HT-29 (cell line): ENCODE measurements at regions not wholly inside any gene's neighbourhood (a gene's known extent, or its start where the extent isn't known, plus 50 kb on each side); places are given as distances from the start of the nearest gene placed in this dataset.

Experiments used
- DNase-seq: peaks from one replicate; pipeline ENCODE4 v3.0.0-alpha.2; 2015; ENCODE audit warnings: low spot score

DNA sequence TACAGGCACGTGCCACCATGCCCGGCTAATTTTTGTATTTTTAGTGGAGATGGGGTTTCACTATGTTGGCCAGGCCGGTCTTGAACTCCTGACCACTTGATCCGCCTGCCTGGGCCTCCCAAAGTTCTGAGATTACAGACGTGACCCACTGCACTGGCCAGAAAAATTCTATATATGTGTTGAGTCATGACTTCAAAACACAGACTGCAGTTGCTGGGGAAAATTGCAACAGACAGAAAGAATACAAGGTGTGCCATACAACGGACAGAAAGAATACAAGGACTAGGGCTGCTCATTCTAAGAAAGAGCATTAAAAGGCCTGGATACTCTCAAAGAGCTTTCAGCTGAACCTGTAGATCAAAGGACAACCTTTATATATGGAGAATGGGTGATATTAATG, 109.6 kb upstream of the ACSL4 start:
- DNase-seq: no peak

DNA sequence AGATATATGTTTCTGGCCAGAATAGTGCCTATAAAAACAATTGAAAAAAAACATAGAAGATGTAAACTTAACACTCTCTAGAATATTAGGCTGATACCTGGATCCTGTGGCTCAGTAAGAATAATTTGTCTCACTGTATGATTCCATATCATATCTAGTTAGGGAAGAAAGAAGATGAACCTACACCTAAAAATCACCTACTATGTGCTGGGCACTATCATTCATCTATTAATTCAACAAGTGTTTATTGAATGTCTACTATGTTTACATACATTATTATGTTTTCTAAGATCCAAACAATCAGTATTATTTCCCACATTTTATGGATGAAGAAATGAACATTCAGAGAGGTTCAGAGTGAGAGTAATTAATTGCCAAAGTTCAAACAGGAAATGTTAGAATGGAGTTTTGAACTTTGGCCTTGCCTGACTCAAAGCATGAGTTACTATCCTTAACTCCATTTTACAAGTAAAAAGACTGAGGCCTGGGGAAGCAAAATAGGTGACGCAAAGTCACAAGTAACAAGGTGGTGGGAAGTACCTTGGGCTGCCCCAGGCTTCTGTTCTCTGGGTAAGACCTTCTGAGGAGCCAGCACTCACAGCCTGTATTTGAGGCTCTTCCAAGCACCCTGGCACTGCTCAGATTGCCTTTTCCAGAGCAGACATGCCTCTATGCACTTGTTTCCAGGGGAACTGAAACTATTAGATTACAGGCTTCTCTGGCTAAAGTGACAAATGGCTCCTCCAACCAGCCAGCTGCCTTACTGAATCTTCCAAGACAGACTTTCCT, 111.1 kb upstream of the ACSL4 start:
- DNase-seq: no peak

DNA sequence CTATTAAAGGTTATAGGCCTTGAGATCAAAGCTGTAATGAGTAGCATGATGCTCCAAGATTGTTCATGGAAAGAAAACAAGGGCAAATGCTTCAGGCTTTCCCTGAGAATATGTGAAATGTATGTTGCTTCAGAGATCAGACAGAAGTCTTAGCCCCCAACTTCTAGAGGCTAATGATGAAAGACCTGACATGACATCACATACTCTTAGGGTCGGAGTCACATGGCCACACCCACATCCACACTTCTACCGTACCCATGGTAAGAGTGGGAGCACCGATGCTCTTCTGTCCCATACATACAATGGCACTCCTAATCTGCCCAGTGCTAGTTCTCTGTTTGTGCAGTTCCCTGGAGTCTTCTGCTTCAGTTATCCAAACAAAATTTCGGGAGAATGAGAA, 111.9 kb upstream of the ACSL4 start:
- no peak for DNase-seq

DNA sequence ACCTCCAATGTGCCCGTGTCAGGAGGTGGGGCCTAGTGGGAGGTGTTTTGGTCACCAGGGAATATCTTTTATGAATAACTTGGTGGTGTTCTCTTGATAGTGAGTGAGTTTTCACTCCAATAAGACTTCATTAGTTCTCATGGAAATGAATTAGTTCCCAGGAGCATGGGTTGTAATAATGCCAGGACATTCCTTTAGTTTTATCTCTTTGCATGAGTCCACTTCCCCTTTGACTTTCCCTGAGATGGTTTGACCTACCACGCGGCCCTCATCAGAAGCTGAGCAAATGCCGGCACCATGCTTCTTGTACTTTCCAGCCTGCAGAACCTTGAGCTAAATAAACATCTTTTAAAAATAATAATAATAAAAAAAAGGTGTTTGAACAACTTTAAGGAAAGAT, 112.9 kb upstream of the ACSL4 start:
- DNase-seq: no peak

DNA sequence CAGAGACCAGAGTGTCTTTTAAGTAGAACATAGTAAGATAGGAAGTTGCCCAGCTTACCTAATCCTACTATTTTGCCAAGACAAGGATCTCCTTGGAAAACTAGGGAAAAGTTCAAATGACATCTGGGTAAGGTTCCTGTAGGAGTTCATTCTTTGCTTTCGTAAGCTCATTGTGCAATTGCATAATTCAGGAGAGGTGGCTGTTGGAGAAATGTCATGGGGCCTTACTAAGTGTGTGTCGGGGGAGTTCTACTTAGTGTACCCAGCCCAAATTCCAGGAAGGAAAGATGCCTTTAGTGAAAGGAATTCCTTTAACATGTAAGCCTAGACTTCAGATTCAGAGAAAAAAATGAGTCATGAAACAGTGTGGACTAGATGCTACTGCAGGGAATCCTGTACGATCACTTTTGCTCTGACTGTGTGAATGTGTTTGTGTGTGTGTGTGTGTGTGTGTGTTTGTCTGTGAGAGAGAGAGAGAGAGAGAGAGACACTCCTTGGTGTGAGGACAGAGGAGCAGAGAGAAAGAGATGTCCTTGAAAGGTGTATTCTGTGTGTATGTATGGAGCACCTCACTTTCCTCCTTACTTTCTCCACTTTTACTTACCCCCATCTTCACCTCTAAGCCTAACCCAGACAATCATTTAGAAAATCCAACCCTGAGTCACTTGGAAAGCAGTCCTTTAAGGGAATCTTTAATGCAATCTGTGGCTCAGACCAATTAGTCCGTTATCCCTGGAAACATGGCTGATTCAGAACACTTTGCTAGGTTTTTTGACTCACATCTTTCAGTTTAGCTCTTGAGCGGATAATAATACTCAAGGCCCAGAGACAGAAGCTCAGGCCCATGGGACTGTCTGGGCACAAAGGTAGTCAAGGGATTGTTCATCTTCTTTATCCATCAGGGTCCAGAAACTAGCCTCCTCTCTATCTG, 114.5 kb upstream of the ACSL4 start:
- no peak for DNase-seq

DNA sequence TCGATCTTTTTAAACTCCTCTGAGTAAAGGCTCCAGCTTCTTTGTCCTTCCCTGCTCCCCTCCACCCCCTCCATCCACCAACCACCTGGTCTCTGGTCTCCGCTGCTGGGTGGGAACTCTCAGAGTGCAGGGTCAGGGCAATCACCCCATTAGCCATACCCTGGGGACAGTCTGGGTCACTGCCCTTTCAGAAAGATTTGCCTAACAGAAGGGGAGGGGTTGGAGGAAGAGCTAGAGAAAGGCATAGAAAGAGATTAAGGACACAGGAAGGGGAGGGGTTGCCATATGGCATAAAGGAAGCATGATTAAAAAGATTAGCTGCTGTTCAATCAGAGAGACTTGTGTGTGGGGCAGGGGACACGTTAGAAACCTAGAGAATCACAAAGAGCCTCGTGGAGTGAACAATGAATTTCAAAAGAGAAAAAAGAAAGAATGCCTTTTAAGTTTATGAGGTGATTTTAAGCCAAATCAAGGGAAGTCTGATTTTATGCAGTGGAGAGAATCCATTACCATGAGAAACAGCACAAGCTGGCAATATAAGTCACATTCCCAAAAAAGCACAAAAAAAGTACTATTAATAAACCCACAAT, 115.5 kb upstream of the ACSL4 start:
- DNase-seq: no peak

DNA sequence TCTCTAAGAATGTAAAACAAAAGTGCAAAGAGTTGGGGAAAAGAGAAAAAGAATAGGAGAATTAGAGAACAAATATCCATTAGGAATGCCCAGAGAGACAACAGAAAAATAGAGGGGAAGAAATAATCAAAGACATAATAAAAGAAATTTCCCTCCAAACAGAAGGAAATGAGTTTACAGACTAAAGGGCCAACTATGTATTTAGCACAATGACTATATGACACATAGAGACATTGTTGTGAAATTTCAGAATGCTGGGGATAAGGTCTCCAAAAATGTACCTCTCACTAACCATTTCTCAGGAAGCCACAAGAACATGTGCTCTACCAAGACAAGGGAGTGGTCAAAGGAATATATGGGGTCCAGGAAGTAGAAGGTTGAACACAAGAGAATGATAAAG, 121.0 kb upstream of the ACSL4 start:
- no peak for DNase-seq

DNA sequence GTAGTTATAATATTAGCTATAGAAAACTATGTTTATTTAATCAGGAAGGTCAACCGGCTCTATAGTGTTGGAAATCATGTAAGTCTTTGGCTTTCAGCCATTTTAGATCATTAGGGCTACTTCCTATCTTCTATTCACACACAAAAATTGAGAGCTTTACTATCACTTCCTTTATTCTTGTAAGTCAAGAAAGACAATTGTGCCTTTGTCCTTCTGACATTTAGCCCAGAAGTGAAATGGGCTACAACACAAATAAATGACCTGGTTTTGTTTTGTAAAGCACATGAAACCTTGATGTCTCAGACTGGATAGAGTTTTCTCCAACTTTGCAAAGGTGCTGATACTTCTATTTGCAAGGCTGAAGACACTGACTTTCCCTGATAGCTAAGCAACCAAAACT, 122.4 kb upstream of the ACSL4 start:
- peak; percentile 14 for DNase-seq

DNA sequence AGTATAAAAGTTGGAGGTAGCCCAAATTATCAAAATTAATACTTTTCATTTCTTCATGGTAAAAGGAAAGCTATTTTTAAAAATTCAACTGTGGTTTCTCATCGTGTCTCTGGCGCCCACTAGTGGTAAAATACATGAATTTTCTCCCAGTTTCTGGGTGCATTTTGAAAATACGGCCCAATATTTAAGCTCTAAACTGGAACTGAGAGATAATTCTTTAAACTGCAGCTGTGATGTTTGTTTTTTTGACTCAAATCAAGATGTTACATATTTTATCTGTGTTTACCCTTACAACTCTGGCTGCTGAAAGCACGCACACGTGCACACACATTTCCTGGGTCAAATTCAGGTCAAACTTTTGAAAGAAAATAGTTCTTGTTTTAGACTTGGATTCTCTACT, 123.9 kb upstream of the ACSL4 start:
- peak; percentile 61 for DNase-seq

DNA sequence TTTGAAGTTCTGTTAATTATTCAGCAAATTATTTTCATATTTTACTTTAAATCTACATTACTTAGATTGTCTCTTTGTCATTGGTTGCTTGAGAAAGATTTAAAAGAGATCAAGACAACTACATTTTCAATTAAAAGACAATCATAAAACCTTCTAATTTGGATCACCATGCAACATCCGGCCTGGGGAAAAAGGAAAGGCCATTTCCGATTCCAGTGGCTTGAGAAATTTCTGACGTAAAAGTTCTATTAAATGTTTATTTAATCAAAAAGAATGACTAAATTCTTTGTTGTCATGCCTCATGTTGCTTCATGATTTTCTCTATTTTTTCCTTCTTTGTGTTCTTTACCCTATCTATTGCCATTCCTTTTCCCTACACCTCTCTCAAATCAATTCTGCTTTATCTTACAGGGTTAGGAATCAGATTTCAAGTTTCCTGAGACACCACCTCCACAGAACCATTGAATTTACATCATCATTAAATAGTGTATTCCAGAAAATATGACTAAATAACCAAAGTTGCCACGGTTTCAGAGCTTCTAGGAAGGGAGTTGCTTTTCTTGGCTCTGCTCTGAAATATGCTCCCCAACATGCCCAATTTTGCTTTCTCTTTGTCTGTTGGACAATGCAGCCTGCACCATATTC, 124.6 kb upstream of the ACSL4 start:
- no peak for DNase-seq

DNA sequence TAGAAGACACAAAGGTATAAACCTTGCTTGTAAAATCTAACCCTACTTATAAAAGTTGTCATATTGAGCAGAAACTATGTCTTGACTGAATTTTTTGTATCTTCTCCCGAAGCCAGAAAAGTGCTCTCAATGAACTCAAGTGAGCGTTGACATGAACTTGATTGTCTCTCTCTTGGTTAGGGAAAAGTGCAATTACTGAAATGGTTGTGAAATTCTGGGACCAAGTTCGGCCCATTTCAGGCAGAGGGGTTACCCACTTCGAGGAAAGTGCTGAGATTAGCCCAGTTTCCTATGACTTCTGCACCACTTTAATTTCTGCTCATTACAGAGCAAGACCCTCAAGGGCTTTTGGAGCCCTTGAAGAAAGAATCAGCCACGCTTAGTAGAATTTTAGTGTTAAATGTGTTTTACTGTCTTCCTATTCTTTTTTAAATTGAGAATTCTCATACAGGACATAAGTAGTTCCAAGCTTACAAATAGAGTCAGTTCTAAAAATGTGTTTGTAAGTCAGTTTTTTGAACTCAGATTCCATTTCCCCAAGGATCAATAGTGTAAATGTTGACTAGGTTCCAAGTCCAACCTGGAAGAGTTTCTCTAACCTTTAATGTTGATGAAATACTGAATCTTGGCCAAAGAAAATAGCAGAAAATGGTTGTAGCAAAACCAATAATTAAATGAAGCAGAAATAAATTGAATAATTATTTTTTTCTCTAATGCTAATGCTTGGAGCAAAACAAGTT, 125.7 kb upstream of the ACSL4 start:
- no peak for DNase-seq

DNA sequence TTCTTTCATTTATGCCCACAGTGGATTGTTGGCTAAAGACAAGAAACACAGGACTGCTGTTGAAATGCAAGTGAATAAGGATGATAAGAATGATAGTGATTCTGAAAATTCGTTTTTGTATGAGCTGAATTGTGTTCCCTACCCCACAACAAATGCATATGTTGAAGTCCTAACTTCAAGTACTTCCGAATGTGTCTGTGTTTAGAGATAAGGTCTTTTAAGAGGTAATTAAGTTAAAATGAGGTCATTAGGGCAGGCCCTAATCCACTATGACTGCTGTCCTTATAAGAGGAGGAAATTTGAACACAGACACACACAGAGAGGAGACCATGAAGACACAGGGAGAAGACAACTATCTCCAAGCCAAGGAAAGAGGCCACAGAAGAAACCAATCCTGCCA, 126.6 kb upstream of the ACSL4 start:
- no peak for DNase-seq

DNA sequence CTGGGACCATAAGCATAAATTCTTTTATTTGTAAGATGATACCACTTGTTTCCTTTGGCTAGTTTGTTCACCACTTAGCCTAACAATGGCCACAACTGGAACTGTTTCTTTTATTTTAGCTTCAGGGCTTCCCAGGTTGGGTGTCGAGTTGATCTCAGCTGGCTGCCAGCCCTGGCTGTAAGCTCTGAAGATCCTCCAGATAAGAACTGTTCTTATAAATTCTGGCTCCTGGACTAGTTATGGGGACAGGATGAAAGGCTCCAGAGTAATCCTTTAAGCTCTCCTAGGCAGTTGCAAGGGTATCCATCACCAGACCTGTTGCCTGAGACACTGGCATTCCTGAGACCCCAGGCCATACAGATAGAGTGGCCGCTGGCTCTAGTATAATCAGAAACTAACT, 129.4 kb upstream of the ACSL4 start:
- DNase-seq: no peak

DNA sequence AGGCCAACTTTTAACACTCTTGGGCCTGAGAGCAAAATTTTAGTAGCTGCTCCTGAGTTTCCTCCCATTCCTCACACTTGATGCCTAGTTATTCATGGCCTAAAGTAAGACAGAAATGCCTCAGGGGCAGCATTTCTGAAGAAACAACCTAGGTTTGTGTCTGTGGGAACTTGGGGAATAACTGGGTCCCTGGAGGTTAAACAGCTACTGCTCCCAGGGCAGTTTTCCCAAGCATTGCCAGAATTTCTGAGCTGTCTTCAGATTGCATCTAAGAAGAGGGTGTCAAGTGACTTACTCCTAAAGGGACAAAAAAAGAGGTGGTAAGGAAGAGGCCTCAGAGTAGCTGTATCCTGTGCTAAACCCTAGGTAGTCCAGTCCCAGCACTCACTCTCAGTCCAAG, 130.8 kb upstream of the ACSL4 start:
- DNase-seq: no peak

DNA sequence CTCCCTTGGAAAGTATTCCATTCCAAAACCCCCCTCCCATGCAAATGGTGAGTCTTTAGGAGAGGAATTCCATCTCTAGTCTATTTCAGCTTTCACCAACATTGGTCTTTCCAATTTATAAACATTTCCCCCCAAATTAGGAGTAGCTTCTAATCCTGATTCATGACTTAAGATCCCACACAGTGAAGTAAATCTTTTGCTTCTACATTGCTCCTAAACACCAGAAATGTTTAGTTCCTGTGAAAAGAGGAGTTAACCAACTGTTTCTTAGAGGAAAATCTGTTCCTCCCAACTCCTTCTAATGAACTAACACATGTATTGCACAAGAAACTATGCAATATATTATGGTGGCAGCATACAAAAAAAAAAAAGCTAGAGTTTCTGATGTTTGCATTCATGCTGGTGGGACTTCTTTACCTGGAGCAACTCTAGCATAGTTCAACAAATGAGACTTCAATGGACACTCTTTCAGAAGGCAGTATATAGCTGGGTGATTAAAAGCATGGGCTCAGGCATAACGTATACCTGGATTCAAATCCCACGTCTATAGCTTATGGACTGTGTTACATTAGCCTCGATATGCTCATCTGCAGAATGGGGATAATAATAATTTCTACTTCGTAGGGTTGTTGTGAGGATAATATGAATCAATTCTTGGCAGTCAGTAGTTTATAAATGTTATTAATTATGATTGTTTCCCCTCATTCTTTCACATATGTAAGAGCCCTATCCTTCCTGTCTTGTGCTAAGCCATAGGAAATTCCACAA, 131.6 kb upstream of the TMEM164 start:
- DNase-seq: no peak

DNA sequence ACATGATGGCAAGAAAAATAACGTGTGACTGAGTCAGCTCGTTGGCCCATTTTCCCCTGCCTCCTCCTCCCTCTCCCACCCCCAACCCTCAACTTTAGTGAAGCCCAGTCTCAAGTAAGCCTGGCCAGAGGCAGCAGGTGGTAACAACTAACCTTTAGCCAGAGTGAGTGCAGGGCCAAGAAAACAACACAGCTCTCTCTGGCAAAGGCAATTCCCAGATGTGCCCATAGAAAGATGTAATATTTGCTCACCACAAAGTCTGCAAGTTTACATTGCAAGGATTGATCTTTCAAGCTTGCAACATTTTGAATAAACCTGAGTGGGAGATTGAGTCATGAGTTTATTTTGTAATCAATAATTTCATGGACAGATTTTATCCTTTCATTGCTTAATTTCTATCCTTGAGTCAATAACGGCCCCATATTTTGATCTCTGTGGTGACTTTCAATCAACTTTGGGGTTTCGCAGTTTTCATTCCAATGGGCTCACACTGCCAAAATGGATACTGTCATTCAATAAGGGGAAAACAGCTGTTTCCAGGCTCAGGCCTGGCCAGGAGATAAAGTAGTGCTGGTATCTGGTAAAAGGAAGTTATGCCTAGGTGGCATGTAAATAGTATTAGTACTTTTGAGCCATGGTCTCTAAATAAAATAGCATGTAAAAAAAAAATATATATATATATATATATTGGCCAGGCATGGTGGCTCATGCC, 130.7 kb upstream of the TMEM164 start:
- DNase-seq: no peak

DNA sequence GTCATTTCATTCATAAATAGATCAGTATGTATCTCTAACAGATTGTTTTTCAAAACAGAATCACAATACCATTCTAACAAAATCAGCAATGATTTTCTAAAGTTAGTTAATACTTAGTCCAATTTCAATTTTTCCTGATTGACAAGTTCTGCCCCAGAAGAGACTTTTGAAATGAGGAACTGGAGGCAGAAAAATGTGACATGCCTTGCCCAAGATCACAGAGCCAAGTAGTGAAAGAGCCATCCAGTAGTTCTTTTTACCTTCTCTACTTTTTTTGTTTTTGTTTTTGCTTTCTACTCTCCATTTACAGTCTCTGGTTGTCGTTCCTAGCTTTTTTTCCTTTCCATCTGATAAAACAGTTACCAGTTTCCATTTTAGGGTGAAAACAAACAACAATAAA, 129.3 kb upstream of the TMEM164 start:
- DNase-seq: no peak

DNA sequence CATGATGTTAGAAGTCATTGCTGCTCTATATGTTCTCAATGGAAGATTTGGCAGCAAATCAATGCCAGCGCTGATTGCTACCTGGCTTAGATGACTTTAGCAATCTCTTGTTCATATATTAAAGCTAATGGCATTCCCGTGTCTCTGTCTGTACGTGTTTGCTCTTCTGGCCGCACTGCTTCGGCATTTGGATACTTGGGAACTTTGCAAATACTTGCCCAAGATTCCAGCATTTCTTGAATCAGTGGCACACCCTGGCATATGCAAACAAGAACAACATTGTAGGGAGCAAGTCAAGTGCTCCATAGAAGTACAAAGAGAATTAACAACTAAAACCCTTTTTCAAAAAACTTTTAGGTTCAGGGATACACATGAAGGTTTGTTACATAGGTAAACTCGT, 128.9 kb upstream of the TMEM164 start:
- DNase-seq: no peak

DNA sequence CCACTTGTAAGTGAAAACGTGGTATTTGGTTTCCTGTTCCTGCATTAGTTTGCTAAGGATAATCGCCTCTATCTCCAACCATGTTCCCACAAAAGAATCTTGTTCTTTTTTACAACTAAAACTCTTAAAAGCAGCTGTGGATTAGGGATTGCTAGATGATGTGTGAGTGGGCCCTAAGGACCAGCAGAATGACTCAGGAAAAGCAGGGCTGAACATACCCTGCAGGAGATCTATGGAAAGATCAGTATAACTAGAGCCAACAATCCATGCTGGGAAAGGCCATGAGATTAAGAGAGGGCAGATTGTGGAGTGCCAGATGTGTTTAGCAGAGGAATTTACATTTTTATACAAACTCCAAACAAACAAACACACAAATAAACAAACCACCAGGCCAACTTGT, 128.4 kb upstream of the TMEM164 start:
- DNase-seq: no peak

DNA sequence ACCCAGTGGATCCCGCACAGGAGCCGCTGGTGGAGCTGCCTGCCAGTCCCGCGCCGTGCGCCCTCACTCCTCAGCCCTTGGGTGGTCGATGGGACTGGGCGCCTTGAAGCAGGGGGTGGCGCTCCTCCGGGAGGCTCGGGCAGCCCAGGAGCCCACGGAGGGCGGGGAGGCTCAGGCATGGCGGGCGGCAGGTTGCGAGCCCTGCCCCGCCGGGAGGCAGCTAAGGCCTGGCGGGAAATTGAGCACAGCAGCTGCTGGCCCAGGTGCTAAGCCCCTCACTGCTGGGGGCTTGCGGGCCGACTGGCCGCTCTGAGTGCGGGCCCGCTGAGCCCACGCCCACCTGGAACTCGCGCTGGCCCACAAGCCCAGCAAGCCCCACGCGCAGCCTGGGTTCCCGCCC, 127.1 kb upstream of the TMEM164 start:
- no peak for DNase-seq
